ENCODE measurements at regions not wholly inside any gene's neighbourhood (a gene's known extent, or its start where the extent isn't known, plus 50 kb on each side); places are given as distances from the start of the nearest gene placed in this dataset.

DNA sequence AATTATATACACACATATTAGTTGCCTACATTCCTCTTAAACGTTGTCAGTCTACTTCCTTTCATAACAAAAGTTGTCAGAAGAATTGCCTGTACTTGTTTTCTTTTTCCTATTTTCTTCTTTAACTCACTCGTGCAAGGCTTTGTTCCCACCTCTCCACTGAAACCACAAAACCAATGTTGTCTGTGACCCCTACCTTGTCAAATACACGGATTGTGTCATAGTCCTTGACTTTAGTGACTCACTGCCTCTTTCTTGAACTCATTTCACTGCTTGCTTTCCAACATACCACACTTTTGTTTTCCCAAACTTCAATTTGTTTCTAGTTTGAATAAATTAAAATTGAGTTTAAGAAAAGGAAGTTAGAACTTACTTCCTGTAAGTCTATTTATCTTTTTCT lies 283.9 kb upstream of the AGA start:
- Mint-ChIP-seq H3K27ac (no peak overlapping the region), H3K4me1 (no peaks in the 10 kb centered on the region), H3K4me3 (no peak overlapping the region), H3K9me3 (peaks cover 0 to 11% (median 4%) of the 10 kb centered on the region in 7 donors), H3K27me3 (ENCODE audit: low read depth in 3 of 3) (no peaks in the 10 kb centered on the region), H3K36me3 (no peaks in the 10 kb centered on the region)
- no peaks in the 10 kb centered on the region for H4K20me1 ChIP-seq (ENCODE audit: insufficient read depth, low read length)
- TF ChIP-seq, protein P1, sequence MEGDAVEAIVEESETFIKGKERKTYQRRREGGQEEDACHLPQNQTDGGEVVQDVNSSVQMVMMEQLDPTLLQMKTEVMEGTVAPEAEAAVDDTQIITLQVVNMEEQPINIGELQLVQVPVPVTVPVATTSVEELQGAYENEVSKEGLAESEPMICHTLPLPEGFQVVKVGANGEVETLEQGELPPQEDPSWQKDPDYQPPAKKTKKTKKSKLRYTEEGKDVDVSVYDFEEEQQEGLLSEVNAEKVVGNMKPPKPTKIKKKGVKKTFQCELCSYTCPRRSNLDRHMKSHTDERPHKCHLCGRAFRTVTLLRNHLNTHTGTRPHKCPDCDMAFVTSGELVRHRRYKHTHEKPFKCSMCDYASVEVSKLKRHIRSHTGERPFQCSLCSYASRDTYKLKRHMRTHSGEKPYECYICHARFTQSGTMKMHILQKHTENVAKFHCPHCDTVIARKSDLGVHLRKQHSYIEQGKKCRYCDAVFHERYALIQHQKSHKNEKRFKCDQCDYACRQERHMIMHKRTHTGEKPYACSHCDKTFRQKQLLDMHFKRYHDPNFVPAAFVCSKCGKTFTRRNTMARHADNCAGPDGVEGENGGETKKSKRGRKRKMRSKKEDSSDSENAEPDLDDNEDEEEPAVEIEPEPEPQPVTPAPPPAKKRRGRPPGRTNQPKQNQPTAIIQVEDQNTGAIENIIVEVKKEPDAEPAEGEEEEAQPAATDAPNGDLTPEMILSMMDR (IDR thresholded peaks at IDR 0.05): no peak
- H3K9ac ChIP-seq (ENCODE audit: insufficient read depth, low read length, poor library complexity, severe bottlenecking): no peak overlapping the region
- H3K27me3 ChIP-seq (ENCODE audit: control insufficient read depth in 2 of 2, insufficient read depth in 2 of 2, low read length in 2 of 2): no peaks in the 10 kb centered on the region
- H3K36me3 ChIP-seq (replicated peaks in 1 of 2; ENCODE audit: control insufficient read depth in 1 of 2, insufficient read depth in 2 of 2, low read length in 2 of 2): no peaks in the 10 kb centered on the region
- no peak overlapping the region for H2AFZ ChIP-seq (ENCODE audit: insufficient read depth, low read depth, low read length, poor library complexity, severe bottlenecking)
- WGBS (ENCODE audit: insufficient coverage): 4% methylated on average over 3 of the region's 3 CpGs
- no peaks in the 10 kb centered on the region for H3K79me2 ChIP-seq (ENCODE audit: insufficient read depth, low read length)
- H3K4me1 ChIP-seq (ENCODE audit: control insufficient read depth in 1 of 2, insufficient read depth in 2 of 2, low read length in 2 of 2): no peaks in the 10 kb centered on the region
- no peak overlapping the region for H3K27ac ChIP-seq (ENCODE audit: low read depth in 1 of 2, low read length in 2 of 2)
- H3K9me3 ChIP-seq (replicated peaks in 1 of 2; ENCODE audit: control insufficient read depth in 1 of 2, insufficient read depth in 1 of 2, low read length in 2 of 2): peaks cover 6 to 10% of the 10 kb centered on the region in 2 donors
- intact Hi-C loops (cut with micrococcal nuclease): no loop called here
- no peak overlapping the region for H3K4me2 ChIP-seq (replicated peaks; ENCODE audit: extremely low read depth, low read length, poor library complexity, severe bottlenecking)
- no peak overlapping the region for H3K4me3 ChIP-seq (replicated peaks in 1 of 3; ENCODE audit: low read depth in 2 of 3, low read length in 3 of 3)
- no peak for DNase-seq

GRCh38 chr4:177728361-177729152 lies 286.3 kb upstream of the AGA start:
- Histone ChIP-seq H3K4me3 (replicated peaks in 1 of 3; ENCODE audit: low read depth in 2 of 3, low read length in 3 of 3) (no peak overlapping the region), H3K9ac (ENCODE audit: insufficient read depth, low read length, poor library complexity, severe bottlenecking) (no peak overlapping the region), H4K20me1 (ENCODE audit: insufficient read depth, low read length) (no peaks in the 10 kb centered on the region), H3K27me3 (ENCODE audit: control insufficient read depth in 2 of 2, insufficient read depth in 2 of 2, low read length in 2 of 2) (no peaks in the 10 kb centered on the region), H3K4me1 (ENCODE audit: control insufficient read depth in 1 of 2, insufficient read depth in 2 of 2, low read length in 2 of 2) (no peaks in the 10 kb centered on the region), H3K79me2 (ENCODE audit: insufficient read depth, low read length) (no peaks in the 10 kb centered on the region), H2AFZ (ENCODE audit: insufficient read depth, low read depth, low read length, poor library complexity, severe bottlenecking) (no peak overlapping the region), H3K27ac (ENCODE audit: low read depth in 1 of 2, low read length in 2 of 2) (no peak overlapping the region), H3K36me3 (replicated peaks in 1 of 2; ENCODE audit: control insufficient read depth in 1 of 2, insufficient read depth in 2 of 2, low read length in 2 of 2) (no peaks in the 10 kb centered on the region), H3K9me3 (replicated peaks in 1 of 2; ENCODE audit: control insufficient read depth in 1 of 2, insufficient read depth in 1 of 2, low read length in 2 of 2) (peaks cover 6 to 7% of the 10 kb centered on the region in 2 donors), H3K4me2 (replicated peaks; ENCODE audit: extremely low read depth, low read length, poor library complexity, severe bottlenecking) (no peak overlapping the region)
- Mint-ChIP-seq H3K27ac (no peak overlapping the region), H3K9me3 (peaks cover 0 to 11% (median 8%) of the 10 kb centered on the region in 7 donors), H3K27me3 (ENCODE audit: low read depth in 3 of 3) (no peaks in the 10 kb centered on the region), H3K4me3 (no peak overlapping the region), H3K36me3 (no peaks in the 10 kb centered on the region), H3K4me1 (no peaks in the 10 kb centered on the region)
- DNase-seq: no peak
- intact Hi-C loops (cut with micrococcal nuclease): no loop called here
- 80% methylated on average over 16 of the region's 27 CpGs for WGBS (ENCODE audit: insufficient coverage)
- TF ChIP-seq, protein P1 (IDR thresholded peaks at IDR 0.05): no peak

All from CD14-positive monocyte (primary cell).